Heart left ventricle (tissue), 13 donors: ENCODE measurements at regions not wholly inside any gene's neighbourhood (a gene's known extent, or its start where the extent isn't known, plus 50 kb on each side); places are given as distances from the start of the nearest gene placed in this dataset.

Experiments used
- POLR2A ChIP-seq, 2 donors: fragments of 450-650 bp; IDR thresholded peaks; one replicate each; pipeline ENCODE4 v1.6.1; 2017; ENCODE audit warnings: antibody characterized with exemption in 2 of 2, mild to moderate bottlenecking in 2 of 2, moderate library complexity in 2 of 2
- TF ChIP-seq, protein P1 (sequence below), 12 donors: fragments of 200-600 bp; sonication (generic) in 4 of 12; IDR thresholded peaks; one replicate each; pipeline versions ENCODE4 v1.5.0 to v1.8.0; 2018 to 2022; ENCODE audit warnings: antibody characterized with exemption in 12 of 12, mild to moderate bottlenecking in 5 of 12
- donor health status: ischemic (EF 13 %, LVEDD 7.1; RV severe dilation, severe dysfunction).
- donor health status: DM: no; HTN: yes; CAD: no.
- donor health status: DM: no; HTN: no; CAD: no.
- donor health status: ischemic (EF 25% LVEDD 6.9; RV normal size, moderate dysfunction).
- donor health status: ischemic (EF 25% LVEDD 5.7; RV mildly dilated, moderate dysfunction).
- donor health status: ischemic (EF 35%, LVEDD 5.7; RV mildly dilated, moderate dysfunction).
- donor health status: nonischemic (EF 11% LVEDD 7.7; RV severe dilation, severe dysfunction).
- donor health status: DM: yes; HTN: yes; CAD: no.
- donor health status: PGD.
- donor health status: ischemic (EF 29% LVEDD 5.4; RV normal size, mild dysfunction).
- donor health status: nonischemic (EF 23%, LVEDD 6.1; RV moderate dilation, normal function).

GRCh38 chr1:213571843-213572242 is 415.9 kb upstream of the PROX1 start:
- TF ChIP-seq, protein P1, sequence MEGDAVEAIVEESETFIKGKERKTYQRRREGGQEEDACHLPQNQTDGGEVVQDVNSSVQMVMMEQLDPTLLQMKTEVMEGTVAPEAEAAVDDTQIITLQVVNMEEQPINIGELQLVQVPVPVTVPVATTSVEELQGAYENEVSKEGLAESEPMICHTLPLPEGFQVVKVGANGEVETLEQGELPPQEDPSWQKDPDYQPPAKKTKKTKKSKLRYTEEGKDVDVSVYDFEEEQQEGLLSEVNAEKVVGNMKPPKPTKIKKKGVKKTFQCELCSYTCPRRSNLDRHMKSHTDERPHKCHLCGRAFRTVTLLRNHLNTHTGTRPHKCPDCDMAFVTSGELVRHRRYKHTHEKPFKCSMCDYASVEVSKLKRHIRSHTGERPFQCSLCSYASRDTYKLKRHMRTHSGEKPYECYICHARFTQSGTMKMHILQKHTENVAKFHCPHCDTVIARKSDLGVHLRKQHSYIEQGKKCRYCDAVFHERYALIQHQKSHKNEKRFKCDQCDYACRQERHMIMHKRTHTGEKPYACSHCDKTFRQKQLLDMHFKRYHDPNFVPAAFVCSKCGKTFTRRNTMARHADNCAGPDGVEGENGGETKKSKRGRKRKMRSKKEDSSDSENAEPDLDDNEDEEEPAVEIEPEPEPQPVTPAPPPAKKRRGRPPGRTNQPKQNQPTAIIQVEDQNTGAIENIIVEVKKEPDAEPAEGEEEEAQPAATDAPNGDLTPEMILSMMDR (IDR thresholded peaks at IDR 0.05), result no peak
- no peak for TF ChIP-seq POLR2A (IDR thresholded peaks at IDR 0.05)
